ENCODE measurements at regions not wholly inside any gene's neighbourhood (a gene's known extent, or its start where the extent isn't known, plus 50 kb on each side); places are given as distances from the start of the nearest gene placed in this dataset.

- TF ChIP-seq CTCF (IDR thresholded peaks at IDR 0.05; ENCODE audit: insufficient read depth, low read length, poor library complexity, severe bottlenecking) (no peak), EZH2phosphoT487 (conservative IDR thresholded peaks at IDR 0.05; ENCODE audit: low read length) (no peak)
These were observed 178.5 kb upstream of the FMN2 start for GRCh38 chr1:239913141-239913585.
